ENCODE measurements at regions not wholly inside any gene's neighbourhood (a gene's known extent, or its start where the extent isn't known, plus 50 kb on each side); places are given as distances from the start of the nearest gene placed in this dataset.

DNA sequence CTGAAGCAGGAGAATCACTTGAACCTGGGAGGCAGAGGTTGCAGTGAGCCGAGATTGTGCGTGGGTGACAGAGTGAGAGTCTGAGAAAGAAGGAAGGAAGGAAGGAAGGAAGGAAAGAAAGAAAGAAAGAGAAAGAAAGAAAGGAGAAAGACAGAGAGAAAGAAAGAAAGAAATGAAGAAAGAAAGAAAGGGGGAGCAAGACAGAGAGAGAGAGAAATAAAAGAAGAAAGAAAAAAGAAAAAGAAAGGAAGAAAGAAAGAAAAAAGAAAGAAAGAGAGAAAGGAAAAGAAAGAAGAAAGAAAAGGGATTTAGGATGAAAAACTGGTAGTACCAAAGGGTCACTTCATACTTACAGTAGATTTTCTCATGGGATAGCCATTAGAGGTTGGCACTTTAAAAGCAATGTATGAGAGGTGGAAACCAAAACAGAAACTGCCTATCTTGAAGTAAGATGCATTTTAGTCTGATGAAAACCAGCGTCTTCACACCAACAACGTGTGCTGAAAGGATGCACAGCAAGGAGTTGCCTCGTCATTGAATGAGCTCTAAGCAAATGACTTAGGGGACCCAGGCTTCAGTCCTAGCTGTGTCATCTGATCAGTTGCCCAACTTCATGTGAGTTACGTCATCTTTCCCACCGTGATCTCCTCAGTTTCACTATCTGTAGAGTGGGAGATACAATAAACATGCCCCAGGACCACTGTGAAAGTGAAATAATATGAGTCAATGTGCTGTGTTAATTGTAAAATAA lies 133.9 kb upstream of the NEDD9 start:
- no peak for DNase-seq (ENCODE audit: extremely low read depth, low read depth, low spot score)

DNA sequence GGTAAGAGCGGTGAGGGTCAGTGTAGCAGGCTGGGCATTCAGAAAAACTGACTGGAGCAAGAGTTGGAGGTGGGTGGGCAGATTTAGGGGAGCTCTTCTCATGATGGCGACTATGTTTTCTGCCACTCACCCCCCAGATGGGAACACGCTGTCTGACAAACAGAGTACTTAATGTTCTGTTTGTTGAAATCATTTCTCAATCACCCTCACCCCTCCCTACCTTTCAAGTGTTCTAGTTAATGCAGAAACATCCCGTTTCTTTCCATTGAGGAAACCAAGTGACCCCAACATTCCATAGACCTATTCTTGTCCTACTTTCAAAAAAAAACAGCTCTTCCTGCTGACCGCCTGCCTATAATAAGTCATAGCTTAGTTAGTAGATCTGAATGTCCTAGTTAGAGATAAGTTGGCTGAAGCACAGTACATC lies 132.5 kb upstream of the NEDD9 start:
- DNase-seq (ENCODE audit: extremely low read depth, low read depth, low spot score) = peak; percentile 88

DNA sequence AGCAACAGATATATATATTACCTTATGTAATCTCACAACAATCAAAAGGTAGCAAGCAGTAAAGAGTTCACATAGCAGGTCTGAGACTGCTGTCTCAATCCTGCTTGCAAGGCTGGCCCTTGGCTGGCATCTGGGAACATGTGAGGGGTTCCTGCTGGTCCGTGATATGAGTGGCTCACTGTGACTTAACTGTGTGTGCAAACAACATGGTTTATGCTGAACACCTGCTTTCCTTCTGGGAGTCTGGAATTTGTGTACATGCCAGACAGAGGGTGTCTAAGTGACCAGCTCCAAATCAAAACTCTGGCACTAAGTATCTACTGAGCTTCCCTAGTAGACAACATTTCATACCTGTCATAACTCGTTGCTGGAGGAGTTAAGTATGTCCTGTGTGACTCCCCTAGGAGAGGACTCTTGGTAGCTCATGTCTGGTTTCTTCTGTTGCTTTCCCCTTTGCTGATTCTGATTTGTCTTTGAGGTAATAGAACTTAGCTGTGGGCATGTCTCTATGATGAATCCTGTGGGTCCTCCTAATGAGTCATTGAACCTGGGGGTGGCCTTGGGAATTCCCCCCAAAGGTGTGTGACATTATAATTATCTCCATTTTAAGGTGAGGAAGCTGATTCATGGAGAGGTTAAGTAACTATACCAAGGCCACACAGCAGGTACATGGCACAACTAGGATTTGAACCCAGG lies 131.6 kb upstream of the NEDD9 start:
- no peak for DNase-seq (ENCODE audit: extremely low read depth, low read depth, low spot score)

DNA sequence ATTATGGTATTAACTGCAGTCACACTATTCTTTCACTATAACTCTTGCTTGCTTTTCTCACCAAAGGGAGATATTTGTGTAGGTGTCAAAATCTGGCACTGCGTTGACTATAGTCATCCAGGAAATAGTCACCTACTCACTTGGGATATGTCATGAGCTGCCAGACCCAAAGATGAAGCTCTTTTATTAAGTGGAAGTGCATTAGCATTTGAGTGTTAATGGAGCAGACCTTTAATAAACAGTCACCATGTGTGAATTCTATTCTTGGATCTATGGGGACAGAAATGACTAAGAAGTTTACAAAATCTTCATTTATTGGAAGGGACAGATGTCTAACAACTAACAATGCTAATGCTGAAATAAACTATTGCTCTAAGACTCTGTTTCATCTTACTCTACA lies 130.1 kb upstream of the NEDD9 start:
- DNase-seq (ENCODE audit: extremely low read depth, low read depth, low spot score) = no peak

DNA sequence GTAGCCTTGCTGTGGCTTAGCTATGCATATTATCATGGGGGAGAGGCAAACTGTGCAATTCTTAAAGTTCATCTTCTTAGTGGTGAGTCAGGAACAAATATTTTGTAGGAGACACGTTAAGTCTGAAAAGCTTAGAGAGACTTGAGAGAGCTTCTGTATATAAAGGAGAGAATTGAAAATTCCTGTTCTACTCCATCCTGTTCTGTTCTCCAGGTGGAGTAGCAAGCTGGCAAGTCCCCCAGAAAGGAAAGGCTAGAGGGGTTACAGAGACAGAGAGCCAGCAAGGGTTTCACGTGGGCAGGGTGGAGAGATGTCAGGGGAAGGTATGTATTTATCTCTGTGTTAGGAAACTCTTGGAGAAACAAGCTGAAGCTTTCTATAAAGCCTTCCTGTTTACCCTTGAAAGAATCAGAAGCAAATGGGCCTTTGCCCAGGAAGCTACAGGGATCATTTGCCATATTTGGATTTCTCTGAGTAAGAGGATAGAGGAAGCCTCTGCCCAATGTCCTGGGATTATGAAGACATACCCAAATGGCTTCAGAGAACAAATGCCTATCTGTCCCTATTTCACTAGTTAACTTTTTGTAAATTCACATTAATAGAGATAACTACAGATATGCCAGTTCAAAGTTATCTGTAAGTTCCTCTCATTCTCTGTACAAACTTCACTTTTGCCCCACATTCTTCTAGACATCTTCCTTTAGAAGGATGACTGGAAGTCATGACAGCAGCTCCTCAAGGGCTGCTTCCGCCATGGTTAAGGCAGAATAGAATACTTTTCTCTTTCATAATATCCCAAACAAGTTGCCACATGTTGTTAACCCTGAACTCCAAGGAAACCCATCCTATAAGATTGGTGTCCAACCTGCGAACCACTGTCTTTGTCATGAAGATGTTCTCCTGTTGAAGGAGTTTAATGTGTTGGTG lies 126.7 kb upstream of the NEDD9 start:
- no peak for DNase-seq (ENCODE audit: extremely low read depth, low read depth, low spot score)

DNA sequence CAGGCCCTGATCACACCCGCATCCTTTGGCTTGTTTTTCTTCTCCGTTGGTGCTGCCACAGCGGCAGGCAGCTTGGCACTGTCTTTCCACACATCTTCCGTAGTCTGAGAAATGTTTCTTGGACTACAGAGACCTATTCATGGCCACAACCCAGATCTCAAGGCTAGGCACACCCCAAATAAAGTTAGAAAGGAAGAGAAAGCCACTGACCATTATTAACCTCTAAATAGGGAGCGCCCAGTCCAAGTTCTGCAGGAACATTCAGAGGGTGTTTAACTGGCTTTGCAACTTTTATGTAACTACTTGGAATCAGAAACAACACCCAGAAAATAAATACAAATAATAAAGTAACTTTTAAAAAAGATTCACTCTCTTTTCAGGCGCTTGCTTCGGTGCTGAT lies 124.8 kb upstream of the NEDD9 start:
- DNase-seq (ENCODE audit: extremely low read depth, low read depth, low spot score) = no peak

DNA sequence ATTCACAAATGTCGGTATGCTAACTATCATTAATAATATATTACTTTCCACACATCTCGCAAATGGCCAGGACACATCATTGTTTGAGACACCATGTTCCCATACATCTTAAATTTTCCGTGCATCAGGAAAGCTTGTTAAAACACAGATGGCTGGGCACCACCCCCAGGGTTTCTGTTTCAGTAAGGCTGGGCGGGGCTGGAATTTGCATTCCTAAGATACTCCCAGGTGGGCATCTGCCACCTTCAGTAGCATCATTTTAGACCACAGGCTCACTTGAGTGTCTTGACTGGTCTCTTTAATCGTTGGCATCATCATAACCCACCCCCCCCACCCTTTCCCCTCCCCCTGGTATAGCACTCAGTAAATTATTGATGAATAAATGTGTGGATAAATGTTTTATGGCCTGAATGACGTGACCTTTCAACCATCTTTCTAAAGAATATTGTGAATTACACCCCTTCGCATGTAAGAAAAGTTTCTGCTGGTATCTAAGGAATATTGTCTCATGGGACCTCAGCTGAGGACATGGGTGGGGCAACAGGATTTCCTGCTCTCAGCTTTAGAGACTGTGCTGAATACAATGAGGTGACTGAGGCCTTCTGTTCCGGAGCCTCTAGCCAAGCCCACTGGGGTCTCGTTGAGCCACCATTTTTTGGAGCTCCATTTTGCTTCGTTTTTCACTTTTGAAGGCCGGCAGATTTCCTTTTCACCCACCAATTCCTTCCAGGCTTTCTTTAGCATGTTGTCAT lies 124.1 kb upstream of the NEDD9 start:
- DNase-seq (ENCODE audit: extremely low read depth, low read depth, low spot score) = no peak

DNA sequence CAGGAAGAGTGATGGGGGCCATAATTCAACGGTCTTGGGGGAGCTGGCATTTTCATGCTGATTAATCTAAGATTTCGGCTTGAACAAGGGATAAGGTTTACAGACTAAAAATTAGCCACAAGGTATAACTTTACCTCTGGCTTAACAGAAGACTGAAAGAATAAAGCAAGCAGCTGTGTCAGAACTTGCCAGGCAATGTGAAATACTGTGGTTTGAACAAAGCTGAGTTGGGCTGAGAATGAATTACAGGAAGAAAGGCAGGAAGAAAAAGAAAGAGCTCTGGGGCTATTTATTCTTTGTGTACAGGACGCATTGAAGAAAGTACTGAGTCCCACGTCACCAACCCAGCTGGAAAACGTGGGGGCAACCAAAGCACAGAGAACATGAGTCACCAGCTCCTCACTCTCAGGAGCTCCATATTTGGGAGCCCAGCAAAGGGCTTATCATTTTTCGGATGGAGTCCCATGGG lies 121.5 kb upstream of the NEDD9 start:
- DNase-seq (ENCODE audit: extremely low read depth, low read depth, low spot score) = peak; percentile 91

DNA sequence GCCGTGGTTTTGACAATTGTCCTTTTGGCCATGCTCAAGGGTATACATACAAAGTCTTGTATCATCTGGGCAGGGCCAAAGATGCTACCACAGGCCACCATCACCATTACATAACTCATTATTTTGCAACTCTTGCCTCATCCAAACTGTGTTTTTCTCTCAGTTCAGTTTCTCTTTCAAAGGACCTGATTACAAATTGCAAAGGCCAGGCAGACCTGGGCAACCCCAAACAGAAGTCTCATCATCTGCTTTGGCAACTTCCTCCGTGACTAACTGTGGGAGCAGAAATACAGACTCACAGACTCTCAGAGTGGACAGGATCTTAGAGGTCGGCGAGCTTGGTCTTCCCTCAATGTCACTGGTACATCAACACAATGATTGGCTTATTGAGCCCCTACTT lies 117.8 kb upstream of the NEDD9 start:
- DNase-seq (ENCODE audit: extremely low read depth, low read depth, low spot score) = no peak

DNA sequence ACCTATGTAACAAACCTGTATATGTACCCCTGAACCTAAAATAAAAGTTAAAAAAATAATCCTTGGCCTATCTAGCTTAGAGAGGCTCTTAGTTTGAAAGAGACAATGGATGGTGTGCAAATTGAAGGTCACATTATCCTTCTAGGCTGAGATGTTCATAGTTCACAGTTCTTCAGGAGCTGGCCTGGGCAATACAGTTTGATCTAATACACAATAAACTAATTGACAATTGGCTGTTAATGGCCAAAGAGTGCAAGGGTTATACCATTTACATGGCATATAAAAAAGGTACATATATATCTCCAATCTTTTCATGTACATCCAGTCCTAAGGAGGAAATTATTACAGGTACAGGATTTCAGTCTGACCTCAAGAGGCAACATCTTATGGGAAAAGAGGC lies 117.4 kb upstream of the NEDD9 start:
- DNase-seq (ENCODE audit: extremely low read depth, low read depth, low spot score) = no peak

DNA sequence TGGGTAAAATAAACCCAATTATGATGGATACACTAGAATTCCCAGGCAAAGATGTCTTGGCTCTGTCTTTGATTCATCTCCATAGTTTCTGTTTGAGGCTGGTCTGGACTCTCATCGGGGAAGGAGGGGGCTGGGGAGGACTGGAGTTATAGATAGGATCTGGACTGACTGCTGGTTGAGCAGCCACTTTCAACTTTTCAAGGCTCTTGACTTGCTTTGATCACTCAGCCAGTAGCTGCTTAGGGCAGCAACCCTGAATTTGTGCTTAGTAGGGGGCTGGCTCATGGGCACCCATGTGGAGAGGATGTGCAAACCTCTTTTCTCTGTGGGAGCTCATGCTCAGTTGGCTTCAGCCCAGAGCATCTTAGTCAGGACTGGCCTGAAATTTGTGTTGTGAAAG lies 114.0 kb upstream of the NEDD9 start:
- no peak for DNase-seq (ENCODE audit: extremely low read depth, low read depth, low spot score)

DNA sequence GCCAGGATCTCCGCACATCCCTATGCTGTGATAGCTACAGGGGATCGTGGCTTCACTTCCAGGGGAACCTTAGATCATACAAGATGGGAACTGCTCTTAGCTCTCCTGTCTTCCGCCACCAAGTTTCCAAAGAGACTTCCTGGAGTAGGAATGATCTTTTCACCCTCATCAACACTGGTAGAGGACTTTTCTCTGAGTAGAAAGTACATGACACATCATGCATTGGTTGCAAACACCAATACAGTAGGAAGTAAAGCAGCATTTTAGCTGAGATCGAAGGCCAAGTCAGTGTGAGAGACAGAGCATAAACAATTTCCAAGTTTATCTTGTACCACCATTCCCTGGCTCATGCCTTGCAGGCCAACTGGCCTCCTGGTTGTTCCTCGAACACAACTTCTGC lies 113.1 kb upstream of the NEDD9 start:
- no peak for DNase-seq (ENCODE audit: extremely low read depth, low read depth, low spot score)

DNA sequence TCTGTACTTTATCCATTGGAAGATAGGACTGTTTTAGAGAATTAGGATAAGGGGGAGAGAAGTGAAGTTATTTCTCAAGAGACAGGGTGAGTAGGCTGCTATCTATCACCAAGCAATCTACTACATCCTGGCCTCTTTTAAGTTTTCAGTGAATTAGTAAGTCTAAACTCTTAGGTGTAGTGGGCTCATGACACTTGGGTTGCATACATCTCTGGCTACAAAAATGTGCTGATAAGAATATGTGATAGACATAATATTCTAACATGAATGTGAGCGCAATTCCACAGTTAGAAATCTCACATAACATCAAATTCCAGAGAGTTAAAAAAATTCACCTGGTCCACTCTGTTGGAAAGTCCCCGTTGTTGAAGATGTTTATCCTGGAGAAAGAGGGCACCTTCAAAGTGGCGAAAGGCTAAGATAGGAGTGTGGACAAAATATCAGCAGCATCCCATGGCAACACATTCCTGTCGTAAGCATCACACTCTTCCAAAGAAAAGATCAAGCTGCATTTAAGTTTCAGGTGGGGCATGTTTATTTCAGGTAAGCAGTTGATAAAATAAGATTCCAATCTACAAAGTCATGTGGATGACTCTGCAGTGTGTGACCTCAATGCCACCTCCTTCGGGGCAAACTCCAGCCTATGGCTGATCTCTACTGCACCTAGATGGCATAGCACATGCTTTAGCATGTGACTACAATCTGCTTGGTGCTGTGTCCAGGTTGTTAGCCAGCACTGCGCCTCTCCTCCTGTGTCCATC lies 111.7 kb upstream of the NEDD9 start:
- DNase-seq (ENCODE audit: extremely low read depth, low read depth, low spot score) = no peak

DNA sequence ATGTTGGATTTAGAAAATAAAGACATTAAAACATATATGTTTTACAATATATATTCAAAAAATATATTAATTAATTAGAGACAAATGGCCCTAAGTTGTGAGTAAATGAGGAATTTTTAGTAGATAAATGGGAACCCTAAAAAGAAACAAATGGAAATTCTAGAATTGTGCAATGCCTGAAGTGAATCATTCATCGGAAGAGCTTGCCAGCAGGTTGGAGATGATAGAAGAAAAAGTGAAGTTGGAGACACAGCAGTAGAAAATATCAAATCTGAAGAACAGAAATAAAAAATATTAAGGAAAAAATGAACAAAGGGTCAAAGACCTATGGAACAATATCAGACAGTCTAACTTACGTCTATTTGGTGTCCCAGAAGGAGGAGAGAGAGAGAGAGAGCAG lies 109.4 kb upstream of the NEDD9 start:
- DNase-seq (ENCODE audit: extremely low read depth, low read depth, low spot score) = no peak

DNA sequence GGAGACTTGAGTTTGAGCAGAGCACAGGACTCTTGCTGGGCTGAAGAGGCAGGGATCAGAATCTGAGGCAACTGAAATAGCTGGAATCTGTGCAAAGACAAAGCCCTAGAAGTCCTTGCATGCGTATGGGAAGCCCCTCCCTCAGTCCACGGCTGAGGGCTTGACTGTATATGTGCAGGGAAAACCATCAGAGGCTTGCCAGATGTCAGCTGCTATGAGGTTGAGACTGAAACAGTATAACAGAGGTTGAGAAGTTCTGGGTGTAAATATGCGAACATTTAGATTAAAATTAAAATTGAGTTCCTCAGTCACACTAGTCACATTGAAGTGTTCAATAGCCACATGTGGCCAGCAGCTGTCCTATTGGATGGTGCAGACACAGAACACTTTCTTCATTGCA lies 108.8 kb upstream of the NEDD9 start:
- no peak for DNase-seq (ENCODE audit: extremely low read depth, low read depth, low spot score)

DNA sequence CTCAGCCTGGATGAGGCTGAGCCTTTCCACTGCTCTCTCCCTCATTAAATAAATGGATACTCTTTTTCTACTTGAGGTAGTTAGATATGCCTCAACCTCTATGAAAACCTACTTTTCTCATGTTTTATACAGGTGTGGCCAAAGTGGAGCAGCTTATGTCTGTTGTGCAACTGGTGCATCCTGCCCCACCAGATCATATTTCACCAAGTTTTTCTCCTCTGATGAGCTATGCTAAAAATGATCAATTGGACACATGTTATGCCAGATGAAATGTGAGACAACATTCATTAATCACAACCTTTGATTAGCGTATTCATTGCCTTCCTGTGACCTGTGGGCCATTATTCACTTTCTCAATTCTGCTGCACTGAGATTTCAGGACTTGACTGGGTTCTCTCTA lies 106.9 kb upstream of the NEDD9 start:
- no peak for DNase-seq (ENCODE audit: extremely low read depth, low read depth, low spot score)

DNA sequence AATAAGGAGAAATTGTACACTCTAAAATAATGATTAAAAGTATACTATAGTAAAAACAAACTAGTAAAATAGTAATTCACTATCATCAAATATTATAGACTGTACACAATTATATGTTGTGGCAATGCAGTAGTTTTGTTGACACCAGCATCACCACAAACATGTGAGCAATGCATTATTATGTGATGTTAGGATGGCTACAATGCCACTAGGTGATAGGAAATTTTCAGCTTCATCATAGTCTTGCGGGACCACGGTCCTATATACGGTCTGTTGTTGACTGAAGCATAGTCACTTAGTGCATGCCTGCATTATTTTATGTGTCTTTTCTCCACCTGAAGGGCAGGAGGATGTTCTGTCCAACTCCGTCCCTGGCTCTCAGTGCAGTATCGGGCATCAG lies 104.8 kb upstream of the NEDD9 start:
- no peak for DNase-seq (ENCODE audit: extremely low read depth, low read depth, low spot score)

DNA sequence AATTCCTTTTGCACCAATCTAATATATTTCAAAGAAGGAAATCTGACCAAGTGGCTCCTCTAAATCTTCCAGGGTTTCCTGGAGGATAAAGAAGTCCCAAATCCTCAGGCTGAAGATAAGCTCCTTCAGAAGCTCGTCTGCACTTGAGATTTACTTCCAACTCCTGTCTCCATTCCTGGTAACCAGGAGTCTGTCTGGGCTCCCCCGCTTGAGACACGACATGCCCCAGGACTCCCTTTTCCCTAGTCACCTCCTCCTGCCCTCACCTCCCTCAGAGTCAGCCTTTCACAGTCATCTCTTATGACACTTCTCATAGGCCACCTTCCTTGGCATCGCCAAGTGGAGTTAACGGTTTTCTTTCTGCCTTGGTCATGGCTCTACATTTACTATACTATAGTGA lies 103.4 kb upstream of the NEDD9 start:
- no peak for DNase-seq (ENCODE audit: extremely low read depth, low read depth, low spot score)

DNA sequence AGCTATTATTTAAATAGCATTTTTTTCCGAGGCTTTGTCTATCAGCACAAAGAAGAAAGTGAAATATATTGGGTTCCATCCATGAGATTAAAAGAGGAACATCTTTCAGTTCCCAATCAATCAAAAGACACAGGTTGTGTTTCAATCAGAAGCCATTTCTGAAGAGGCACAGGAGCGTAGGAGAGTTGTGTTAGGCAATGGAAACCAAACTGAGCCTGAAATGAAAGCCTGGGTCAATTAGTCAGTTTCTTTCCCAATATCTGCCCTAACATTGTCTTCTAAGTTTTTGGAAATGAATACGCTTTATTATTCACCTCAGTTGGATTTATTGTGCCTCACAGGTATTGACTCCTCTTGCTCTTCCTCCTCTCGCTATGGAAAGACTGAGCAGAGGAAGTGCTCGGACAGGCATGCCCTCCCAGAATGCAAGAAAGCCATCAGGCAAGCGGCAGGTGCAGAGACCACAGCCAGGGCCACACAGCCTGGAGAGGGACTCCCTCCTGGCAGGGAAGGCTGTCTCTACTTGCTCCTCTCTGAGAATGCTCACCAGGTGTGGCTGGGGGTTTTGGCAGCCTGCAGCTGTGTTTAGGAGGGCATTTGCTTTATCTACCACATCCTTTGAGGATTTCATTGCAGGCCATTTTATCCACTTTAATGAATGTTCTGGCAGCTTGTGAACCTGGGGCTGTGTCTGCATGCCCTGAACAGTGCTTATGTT lies 100.8 kb upstream of the NEDD9 start:
- no peak for DNase-seq (ENCODE audit: extremely low read depth, low read depth, low spot score)
